Dermis blood vessel endothelial cell (primary cell): ENCODE measurements at regions not wholly inside any gene's neighbourhood (a gene's known extent, or its start where the extent isn't known, plus 50 kb on each side); places are given as distances from the start of the nearest gene placed in this dataset.

ENCODE experiments used
- DNase-seq: peaks from one replicate; pipeline ENCODE4 v3.0.0; 2010

GRCh38 chr9:96183751-96184150 is 118.2 kb downstream of the HSD17B3 start:
- DNase-seq, result no peak

- no peak for DNase-seq
Observed at GRCh38 chr9:96178153-96178552, 123.8 kb downstream of the HSD17B3 start.

GRCh38 chr9:96177719-96178028 is 124.3 kb downstream of the HSD17B3 start:
- no peak for DNase-seq

- DNase-seq, result no peak
Observed at GRCh38 chr9:96177005-96177718, 124.8 kb downstream of the HSD17B3 start.

- no peak for DNase-seq
Observed at GRCh38 chr9:96175796-96176195, 126.2 kb downstream of the HSD17B3 start.

- no peak for DNase-seq
Observed at GRCh38 chr9:96175001-96175400, 127.0 kb downstream of the HSD17B3 start.

GRCh38 chr9:96174371-96174770 is 127.6 kb downstream of the HSD17B3 start:
- DNase-seq, result no peak

- no peak for DNase-seq
Observed at GRCh38 chr9:96173640-96174039, 128.3 kb downstream of the HSD17B3 start.

GRCh38 chr9:96172797-96173196 is 129.2 kb downstream of the HSD17B3 start:
- no peak for DNase-seq

- no peak for DNase-seq
Observed at GRCh38 chr9:96171728-96172127, 130.2 kb downstream of the HSD17B3 start.

GRCh38 chr9:96169901-96170300 is 132.1 kb downstream of the HSD17B3 start:
- DNase-seq, result no peak

- DNase-seq, result no peak
Observed at GRCh38 chr9:96169484-96169883, 132.5 kb downstream of the HSD17B3 start.

GRCh38 chr9:96168882-96169281 is 133.1 kb downstream of the HSD17B3 start:
- DNase-seq, result no peak

- no peak for DNase-seq
Observed at GRCh38 chr9:96167011-96167410, 135.0 kb downstream of the HSD17B3 start.

GRCh38 chr9:96164268-96164683 is 137.7 kb downstream of the HSD17B3 start:
- DNase-seq, result no peak

GRCh38 chr9:96163712-96164111 is 138.3 kb downstream of the HSD17B3 start:
- no peak for DNase-seq

- DNase-seq, result no peak
Observed at GRCh38 chr9:96163161-96163560, 138.8 kb downstream of the HSD17B3 start.

- no peak for DNase-seq
Observed at GRCh38 chr9:96161819-96162218, 140.2 kb downstream of the HSD17B3 start.

- DNase-seq, result no peak
Observed at GRCh38 chr9:96160866-96161265, 141.1 kb downstream of the HSD17B3 start.

- DNase-seq, result no peak
Observed at GRCh38 chr9:96160168-96160567, 141.8 kb downstream of the HSD17B3 start.

- DNase-seq, result no peak
Observed at GRCh38 chr9:96159596-96159995, 142.4 kb downstream of the HSD17B3 start.

GRCh38 chr9:96158909-96159575 is 142.9 kb downstream of the HSD17B3 start:
- DNase-seq, result no peak

- no peak for DNase-seq
Observed at GRCh38 chr9:96158147-96158546, 143.8 kb downstream of the HSD17B3 start.

- no peak for DNase-seq
Observed at GRCh38 chr9:96157675-96158074, 144.3 kb downstream of the HSD17B3 start.
